CD4-positive, alpha-beta T cell treated with Interleukin-17A for 1 hour (primary cell): ENCODE measurements at regions not wholly inside any gene's neighbourhood (a gene's known extent, or its start where the extent isn't known, plus 50 kb on each side); places are given as distances from the start of the nearest gene placed in this dataset.
"Not testable (repeated sequence)": the region's sequence is repeated elsewhere in the genome, so short reads cannot be mapped to it uniquely, and the experiment has no call there.

ENCODE experiments used
- DNase-seq: peaks from one replicate; pipeline ENCODE4 v3.0.0-alpha.2; 2020

DNA sequence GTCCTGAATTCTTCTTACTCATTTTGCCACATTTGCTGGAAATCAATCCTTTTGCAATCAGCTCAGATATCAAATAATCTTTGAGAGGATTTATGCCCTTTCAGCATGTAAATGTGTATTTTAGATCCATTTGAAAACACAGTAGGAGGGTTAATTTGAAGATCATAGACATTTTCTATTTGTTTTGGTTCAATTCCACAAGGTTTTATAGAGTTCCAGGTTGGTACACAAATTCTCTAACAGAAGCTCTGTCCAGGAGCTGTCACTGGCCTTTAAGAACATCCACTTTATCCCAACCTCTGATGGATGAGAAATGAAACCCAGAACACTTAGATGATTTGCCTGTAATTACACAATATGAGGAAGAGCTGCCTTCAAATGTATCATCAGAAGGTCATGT, 157.3 kb upstream of the CHAC2 start:
- no peak for DNase-seq

DNA sequence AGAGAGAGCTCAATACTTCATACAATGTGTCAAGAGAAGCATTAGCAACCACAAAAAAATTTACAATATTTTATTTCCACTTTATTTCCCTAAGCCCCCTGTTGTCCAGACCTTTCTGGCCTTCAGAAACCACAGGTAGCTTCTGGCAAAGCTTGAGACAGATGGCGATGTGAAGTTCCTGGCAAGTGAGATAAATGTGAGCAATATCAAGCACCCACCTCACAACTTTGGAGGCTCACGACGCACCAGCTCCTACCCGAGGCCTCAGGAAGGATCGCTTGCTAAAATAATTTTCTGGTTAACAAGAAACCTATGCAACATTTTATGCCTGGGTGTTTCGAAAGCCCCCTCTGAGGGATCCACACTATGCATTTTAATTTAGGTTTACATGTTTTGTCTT, 158.1 kb upstream of the CHAC2 start:
- no peak for DNase-seq

DNA sequence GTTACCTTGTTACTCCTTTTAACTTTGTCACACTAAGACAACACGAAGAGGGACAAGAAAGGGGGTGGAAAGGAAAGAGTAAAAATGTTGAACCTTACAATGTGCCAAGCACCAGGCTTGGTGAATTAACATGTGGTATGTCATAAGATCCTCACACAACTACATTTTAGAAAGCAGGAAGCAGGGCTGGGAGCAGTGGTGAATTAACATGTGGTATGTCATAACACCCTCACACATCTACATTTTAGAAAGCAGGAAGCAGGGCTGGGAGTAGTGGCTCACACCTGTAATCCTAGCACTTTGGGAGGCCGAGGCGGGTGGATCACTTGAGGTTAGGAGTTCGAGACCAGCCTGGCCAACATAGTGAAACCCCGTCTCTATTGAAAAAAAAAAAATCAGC, 159.3 kb upstream of the CHAC2 start:
- DNase-seq: no peak

DNA sequence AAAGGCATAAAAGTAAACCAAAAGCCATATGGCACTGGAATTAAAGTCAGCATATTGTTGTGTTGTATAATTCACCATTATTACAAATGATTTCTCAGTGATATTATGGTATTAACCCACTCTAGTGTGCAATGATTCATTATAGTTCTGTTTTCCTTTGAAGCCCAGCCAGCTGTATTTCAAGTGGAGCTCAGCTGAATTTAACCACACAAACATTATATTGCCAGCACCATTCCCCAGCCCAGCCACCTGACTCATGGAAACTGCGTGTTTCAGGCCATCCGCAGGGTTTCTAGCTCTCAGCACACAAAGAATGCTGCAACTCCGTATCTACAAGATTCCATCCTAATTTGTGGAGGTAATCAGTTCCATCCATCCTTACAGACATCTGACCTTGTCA, 166.8 kb upstream of the CHAC2 start:
- no peak for DNase-seq

DNA sequence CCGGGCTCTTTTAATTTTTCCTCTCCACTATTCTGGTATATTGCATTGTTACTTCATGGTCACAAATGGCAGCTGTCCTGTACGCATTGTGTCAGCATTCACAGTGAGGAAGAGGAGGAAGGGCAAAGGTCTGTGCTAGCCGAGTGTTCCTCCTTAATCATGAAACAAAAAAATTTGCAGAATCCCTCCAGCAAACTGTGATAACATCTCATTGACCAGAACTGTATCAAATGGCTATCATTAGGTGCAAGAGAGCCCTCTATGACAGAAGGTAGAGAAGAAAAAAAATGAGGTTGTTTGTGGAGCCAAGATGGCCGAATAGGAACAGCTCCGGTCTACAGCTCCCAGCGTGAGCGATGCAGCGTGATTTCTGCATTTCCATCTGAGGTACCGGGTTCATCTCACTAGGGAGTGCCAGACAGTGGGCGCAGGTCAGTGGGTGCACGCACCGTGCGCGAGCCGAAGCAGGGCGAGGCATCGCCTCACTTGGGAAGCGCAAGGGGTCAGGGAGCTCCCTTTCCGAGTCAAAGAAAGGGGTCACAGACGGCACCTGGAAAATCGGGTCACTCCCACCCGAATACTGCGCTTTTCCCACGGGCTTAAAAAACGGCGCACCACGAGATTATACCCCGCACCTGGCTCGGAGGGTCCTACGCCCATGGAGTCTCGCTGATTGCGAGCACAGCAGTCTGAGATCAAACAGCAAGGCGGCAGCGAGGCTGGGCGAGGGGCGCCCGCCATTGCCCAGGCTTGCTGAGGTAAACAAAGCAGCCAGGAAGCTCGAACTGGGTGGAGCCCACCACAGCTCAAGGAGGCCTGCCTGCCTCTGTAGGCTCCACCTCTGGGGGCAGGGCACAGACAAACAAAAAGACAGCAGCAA, 180.6 kb upstream of the CHAC2 start:
- not testable (repeated sequence) for DNase-seq

DNA sequence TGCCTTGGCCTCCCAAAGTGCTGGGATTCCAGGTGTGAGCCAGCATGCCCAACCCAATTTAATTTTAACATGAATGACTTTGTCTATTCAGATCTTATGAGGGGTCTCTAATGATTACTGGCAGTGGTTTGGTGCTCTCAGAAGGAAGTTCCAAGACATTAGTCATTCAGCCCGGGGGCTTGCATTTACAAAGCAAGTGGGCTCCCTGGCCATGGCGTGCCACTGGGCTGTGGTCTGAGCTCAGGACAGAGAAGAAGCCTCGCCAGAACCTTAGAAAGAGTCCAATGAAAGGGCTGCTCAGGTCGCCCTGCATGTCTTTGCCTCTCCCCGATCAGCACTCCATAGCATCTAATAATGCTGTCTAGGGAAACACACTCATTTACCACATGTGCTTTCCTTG, 182.6 kb upstream of the CHAC2 start:
- no peak for DNase-seq

DNA sequence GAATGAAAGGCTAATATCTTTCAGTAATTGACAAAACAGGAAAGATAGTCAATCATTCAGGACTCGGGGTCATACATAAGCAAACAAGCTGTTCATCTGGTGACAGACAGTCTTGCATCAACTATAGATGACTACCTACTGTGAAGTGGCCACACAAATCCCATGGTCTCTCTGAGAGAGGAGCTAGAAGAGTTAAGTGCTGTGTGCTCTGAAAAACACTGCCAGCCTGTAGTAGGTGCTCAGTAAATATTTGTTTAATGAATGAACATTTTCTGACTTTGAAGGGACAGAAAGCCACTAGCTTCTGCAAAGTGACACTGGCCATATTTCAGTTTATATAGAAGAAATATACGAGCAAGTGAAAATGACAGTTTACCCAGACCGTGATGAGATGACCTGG, 184.0 kb upstream of the CHAC2 start:
- no peak for DNase-seq

DNA sequence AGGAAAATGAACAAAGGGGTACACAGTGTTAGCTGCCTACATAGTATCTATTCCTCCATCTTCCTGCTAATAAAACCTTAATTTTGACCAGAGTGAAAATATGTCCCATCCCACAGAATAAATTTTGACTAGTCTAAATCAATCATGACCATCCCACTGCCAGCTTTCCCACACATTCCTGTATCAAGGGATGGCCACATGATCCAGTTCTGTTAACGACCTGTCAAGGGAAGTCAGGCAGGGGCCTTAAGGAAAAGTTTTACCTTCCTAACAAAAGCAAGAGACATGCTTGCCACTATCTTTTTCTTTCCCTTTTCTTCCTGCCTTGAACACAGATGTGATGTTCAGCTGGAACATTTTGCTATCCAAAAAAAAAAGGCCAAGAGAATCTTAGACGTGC, 185.0 kb upstream of the CHAC2 start:
- no peak for DNase-seq

DNA sequence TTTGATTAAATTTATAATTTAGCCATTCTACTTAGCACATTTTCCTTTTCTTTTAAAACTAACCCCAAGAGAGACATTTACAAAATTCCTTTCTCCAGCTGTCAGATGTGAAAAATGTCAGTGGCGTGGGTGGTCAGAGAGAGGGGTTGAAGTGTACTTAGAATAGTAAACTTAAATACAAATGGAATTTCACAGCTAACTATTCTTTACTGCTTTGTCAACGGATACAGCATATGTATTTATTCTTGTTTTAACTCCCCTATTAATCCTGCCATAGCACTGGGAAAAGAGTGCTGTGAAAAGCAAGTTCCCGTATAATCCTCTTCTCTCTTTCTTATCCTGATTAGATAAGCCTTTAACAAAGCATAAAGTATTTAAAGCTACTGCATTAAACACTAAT, 191.4 kb upstream of the CHAC2 start:
- DNase-seq: no peak

DNA sequence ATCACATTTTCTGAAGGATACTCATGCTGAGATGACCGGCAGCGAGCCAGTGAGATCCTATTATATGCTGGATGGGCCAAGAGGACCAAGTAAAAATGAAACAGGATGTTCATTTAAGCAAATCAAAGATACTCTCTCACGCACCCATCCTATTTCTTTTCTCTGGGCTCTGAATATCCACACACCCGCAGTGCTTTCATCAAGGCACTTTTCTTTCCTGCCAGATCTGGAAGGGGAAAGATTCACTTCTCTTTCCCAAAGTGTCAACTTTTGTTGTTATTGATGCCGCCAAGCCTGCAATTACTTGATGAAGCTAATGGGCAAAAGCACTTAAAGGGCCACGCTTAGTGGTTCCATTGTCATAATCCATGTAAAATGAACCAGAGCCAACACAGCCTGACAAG, 191.9 kb upstream of the CHAC2 start:
- no peak for DNase-seq

DNA sequence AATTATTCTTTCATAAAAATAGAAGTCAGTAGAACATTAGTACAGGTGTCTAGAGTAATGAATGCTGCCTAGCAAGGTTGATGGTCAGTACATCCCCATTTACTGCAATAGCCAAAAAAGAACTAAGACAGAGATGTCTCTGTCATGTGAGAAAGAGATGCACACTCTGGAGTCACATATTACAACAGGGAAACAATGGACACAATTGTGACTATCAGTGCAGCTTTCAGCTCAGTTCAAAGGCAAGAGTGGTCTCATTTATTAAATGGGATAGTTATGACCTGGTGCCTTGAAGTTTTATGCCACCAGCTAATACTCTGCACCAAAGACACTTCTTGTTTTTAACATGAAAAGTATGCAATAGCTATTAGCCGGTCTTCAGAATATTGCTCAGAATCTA, 194.9 kb upstream of the CHAC2 start:
- DNase-seq: no peak

DNA sequence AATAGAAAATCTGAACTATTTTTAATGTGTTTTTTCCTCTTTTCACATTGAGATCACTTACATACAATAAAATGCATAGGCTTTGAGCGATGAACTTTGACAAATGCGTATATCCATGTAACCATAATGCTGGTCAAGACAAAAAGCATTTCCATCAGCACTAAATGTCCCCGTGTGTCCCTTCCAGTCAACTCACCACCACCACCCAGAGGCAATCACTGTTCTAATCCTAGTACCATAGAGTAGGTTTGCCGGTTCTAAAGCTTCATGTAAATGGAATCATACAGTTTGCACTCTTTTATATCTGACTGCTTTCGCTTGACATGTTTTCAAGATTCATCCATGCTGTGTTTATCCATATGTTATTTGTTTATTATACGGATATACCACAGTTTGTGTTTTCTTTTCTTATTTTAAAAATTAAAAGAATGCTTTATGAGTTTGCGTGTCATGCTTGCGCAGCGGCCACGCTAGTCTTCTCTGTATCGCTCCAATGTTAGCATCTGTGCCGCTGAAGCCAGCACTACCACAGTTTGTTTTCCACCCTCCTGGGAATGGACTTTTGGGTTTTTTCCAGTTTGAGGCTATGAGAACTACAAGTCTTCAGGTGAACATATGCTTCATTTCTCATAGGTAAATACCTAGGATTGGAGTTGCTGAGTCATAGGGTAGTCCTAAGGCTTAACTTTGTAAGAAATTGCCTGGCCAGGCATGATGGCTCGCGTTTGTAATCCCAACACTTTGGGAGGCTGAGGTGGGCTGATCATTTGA, 197.5 kb upstream of the CHAC2 start:
- DNase-seq: no peak

DNA sequence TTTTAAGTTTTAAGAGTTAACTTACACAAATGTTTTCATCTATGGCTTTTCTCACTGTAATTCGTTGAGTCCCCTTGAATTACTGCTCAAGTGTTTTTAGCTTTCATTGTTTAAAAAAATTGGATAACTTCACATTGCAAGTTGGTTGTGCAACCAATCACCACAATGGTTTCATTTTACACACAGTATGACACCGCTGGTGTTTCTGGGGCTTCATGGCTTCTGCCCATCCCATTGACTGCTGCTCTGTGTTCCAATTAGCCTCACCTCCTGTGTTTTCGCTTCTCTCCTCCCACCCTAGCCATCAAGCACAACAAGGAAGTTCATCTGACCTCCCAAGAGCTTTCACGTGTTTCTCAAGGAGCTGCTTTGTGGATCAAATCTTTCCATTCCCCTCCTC, 199.1 kb upstream of the CHAC2 start:
- DNase-seq: no peak

DNA sequence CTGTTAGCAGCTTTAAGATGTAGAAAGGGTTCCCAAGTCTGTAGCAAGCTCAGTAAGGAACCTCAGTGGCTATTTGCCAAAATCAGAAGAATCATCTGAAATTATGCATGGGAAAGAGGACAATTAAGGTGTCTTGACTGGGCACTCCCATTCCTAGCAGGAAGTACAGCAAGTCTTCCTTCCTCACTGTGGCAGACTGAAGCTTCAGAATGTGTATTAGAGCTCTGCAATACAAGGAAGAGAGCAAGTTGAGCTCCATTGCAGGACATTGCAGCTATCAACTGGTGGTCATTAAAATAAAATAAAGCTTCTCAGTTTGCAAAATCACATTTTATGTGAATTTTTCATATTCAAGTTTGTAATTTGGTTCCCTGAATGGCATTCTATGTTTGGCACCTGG, 200.5 kb upstream of the CHAC2 start:
- no peak for DNase-seq

DNA sequence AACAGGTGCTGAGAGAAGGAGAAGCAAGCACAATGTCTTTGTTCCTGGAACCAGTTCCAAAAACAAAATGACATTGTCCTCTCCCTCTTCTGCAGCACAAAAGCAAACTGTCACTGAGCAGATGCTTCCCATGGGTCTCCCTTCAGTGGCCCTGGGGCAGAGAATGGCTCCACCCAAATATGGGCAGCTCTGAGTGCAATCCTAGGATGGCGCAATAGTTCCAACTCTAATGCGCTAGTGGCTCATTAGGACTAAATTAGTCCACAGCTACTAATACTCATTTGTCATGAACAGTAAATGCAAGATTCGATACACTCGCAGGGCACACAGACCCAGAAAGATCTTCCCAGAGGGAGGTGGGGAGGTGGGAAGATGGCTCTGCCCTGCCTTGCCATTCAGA, 205.2 kb upstream of the CHAC2 start:
- no peak for DNase-seq

DNA sequence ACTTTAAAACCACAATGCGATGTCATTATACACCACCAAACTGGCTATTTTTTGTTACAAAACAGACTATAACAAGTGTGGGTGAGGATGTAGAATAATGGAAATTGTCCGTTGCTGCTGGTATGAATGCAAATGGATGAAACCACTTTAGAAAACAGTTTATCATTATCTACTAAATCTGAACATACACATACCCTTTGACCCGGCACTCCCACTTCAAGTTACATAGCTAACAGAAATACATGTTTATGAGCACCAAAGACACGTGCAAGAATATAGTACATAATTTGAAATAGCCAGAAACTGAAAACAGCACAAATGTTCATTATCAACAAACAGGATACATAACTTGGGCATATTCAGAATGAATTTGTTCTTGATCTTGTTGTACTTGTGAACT, 206.4 kb upstream of the CHAC2 start:
- no peak for DNase-seq

DNA sequence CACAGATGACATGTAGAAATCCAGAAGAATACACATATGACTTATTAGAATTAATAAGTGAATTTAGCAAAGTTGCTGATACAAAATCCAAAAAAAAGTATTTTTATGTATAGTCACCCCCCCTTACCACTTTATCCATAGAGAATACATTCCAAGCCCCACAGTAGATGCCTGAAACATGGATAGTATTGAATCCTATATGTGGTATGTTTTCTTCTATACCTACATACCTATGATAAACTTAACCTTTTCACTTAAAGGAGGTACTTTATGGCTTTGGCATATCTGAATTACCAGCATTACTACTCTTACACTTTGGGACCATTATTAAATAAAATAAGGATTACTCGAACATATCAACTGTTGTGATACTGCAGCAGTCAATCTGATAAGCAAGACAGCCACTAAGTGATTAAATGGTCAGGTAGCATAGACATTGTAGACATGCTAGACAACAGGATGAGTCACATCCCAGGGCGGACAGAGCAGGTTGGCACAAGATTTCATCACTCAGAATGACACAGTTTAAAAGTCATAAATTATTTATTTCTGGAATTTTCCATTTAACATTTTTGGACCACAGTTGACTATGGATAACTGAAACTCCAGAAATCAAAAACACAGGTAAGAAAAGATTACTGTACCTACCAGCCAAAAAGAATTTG, 208.2 kb upstream of the CHAC2 start:
- DNase-seq: no peak

DNA sequence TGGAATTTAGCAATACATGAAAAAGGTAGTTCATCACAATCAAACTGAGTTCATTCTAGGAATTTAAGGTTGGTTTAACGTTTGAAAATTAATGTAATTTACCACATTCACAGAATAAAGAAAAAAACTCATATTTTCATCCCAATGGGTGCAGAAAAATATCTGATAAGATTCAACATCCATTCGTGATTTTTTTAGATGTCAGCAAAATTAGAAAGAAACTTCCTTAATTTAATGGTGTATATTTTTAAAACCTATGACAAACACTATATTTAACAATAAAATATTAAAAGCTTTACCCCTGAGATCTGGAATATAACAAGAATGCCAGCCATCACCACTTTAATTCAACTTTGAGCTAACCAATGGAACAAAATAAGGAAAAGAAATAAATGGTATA, 208.7 kb upstream of the CHAC2 start:
- no peak for DNase-seq

DNA sequence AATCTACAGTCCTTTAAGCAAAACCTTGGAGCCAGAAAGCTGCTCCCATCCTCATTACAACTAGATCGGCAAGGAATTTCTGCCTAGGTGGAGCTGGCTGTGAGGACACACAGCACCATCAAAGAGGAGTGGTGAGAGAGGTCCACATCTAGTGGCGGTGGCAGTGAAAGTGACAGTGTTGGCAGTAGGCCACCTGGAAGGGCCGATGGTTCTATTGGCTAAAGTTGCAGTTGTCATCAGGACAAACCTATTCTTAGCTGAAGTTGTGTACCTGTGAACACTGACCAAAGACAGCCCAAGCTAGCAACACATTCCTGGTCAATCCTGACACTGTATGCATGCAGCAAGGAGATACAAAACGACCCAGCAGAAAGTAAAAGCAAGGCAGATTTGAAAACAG, 218.1 kb upstream of the CHAC2 start:
- DNase-seq: no peak

DNA sequence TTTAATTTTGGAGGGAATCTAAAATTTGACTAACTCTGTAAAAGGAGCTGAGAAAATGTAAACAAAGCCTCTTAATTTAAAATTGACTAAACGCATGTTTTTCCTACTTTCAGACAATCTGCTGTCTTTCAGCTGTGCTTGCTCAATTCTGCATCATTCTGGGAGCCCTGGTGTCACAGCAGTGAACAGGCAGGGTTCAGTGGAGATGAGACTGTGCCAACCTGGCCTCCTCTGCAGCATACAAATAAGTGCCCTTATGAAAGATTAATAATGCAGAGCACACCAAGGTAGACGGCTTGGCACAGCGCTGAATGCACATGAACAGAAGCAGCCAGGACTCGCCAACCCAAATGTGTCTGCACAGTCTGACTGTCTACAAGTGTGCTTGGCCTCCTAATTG, 222.0 kb upstream of the CHAC2 start:
- no peak for DNase-seq

DNA sequence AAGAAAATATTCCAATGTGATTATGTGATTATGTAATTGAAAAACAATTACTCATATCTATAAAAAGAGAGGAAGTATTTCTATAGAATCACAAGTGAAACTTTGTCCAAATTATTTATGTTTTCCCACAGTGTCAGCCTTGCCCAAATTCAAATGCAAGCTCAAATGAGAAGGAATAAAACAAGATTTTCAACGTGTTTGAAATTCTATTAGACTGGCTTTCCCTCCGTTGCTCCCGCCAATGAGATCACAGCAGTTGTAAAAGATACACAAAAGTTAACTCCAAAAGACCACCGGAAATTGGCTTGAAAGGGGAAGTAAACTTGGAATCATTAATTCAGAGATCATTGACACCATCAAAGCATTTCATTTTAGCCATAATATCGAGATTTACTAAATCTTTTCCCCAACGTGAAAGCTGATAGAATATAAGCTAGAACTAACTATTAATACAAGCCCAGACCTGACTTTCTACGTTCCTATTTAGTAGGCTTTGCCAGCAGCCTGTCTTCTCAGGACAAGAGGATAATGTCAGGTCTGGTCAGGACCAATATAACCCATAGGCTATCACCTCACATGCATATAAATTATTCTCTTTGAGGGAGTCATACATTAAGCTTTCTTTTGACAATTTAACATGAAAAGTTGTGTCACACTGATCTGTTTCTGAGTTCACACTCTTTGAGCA, 222.6 kb upstream of the CHAC2 start:
- no peak for DNase-seq

DNA sequence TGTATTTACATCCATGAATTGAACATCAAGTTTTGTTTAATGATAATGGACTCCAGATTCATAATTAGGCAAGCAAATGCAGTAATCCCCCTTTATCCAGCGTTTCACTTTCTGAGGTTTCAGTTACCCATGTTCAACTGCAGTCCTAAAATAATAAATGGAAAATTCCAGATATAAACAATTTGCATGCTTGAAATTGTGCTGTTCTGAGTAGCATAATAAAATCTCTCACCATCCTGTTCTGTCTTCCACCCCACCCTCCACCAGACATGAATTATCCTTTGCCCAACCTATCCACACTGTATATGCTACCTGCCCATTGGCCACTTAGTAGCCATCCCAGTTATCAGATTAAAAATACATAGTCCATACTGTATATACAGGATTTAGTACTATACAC, 224.5 kb upstream of the CHAC2 start:
- no peak for DNase-seq

DNA sequence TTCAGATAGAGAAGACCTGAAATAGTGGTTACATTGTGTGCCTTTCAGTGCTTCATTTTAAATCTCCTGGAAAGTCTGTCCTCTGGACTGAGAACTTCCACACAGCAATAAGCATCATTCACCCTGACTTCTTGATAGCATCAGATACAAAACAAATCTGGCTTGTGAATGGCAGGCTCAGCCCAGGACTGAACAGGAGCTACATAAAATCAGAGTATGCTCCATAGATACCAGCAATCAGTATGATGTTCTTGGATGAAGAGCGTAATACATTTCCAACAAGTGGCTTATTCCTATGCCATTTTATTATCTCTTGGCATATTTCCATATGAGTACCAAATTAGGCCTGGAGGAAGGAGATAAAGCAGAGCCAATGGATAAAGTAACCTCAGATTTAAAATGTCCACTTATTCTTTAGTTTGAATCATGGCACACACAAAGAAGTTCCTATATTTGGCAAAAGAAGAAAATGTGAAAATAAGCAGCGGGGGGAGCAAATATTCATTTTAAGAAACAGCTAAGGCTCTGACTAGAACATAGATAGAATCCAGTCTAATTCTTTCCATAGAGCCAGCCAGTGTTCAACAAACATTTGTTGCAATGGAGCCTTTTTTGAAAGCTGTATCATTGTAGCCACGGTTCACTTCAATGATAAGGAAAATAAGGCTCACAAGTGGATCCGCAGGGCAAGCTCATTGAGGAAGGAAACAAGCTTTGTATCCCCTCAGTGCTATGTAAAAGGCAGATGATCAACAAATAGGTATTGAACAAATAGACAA, 230.8 kb upstream of the CHAC2 start:
- DNase-seq: no peak
